ENCODE measurements at regions not wholly inside any gene's neighbourhood (a gene's known extent, or its start where the extent isn't known, plus 50 kb on each side); places are given as distances from the start of the nearest gene placed in this dataset.
"Not testable (repeated sequence)": the region's sequence is repeated elsewhere in the genome, so short reads cannot be mapped to it uniquely, and the experiment has no call there.

GRCh38 chr12:94856324-94856723 lies 147.2 kb downstream of the NDUFA12 start:
- DNase-seq (ENCODE audit: low spot score): no peak

GRCh38 chr12:94855853-94856252 lies 147.6 kb downstream of the NDUFA12 start:
- DNase-seq (ENCODE audit: low spot score): no peak

DNA sequence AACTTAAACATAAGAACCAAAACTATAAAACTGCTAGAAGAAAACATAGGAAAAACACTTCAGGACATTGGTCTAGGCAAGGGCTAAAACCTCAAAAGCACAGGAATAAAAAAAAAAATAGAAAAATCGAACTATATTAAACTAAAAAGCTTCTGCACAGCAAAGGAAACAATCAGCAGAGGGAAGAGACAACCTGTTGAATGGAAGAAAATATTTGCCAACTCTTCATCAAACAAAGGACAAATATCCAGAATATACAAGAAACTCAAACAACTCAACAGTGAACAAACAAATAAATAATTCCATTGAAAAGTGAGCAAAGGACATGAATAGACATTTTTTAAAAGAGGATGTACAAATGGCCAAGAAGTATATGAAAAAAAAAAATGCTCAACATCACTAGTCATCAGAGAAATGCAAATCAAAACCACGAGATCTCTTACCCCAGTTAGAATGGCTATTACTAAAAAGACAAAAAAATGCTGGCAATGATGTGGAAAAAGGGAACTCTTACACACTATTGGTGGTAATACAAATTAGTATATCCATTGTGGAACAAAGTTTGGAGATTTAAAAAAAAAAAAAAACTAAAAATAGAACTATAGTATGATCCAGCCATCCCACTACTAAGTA lies 152.0 kb downstream of the NDUFA12 start:
- no peak for DNase-seq (ENCODE audit: low spot score)

GRCh38 chr12:94849411-94849976 lies 154.0 kb downstream of the NDUFA12 start:
- DNase-seq (ENCODE audit: low spot score): no peak

GRCh38 chr12:94848966-94849365 lies 154.5 kb downstream of the NDUFA12 start:
- DNase-seq (ENCODE audit: low spot score): no peak

DNA sequence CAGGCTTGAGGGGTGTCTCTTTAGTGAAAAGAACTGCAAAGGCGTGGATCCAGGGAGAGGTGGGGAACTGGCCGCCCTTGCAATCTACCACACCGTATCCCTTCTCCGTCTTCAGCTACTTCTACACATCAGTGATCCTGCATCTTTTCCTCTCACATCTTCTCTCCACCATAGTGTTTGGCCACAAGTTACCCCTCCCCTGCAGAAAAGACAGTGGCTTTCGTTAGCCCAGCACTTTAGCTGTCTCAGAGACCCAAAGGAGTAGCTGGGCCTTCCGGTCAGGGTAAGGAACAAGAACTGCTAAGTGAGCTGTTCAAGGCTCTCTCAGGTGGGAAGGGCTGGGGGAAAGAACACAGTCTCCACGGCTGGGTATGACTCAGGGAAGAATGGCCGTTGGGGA lies 158.4 kb downstream of the NDUFA12 start:
- no peak for DNase-seq (ENCODE audit: low spot score)

- DNase-seq (ENCODE audit: low spot score): no peak
Measured at GRCh38 chr12:94844452-94844851, 159.0 kb downstream of the NDUFA12 start.

GRCh38 chr12:94841904-94842610 lies 161.4 kb downstream of the NDUFA12 start:
- DNase-seq (ENCODE audit: low spot score): no peak

GRCh38 chr12:94841177-94841576 lies 162.3 kb downstream of the NDUFA12 start:
- DNase-seq (ENCODE audit: low spot score): no peak

DNA sequence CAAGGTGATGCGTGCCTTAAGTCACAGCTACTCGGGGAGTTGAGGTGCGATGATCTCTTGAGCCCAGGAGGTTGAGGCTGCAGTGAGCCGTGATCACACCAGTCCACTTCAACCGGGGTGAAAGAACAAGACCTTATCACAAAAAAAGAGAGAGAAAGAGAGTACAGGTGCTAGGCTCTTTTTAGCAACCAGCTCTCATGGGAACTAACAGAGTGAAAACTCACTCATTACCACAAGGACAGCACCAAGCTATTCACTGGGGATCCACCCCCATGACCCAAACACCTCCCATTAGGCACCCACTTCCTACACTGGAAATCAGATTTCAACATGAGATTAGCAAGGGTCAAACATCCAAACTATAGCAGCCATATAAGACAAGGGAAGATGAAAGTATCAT lies 164.2 kb downstream of the NDUFA12 start:
- DNase-seq (ENCODE audit: low spot score): no peak

GRCh38 chr12:94836952-94837670 lies 166.4 kb downstream of the NDUFA12 start:
- not testable (repeated sequence) for DNase-seq (ENCODE audit: low spot score)

DNA sequence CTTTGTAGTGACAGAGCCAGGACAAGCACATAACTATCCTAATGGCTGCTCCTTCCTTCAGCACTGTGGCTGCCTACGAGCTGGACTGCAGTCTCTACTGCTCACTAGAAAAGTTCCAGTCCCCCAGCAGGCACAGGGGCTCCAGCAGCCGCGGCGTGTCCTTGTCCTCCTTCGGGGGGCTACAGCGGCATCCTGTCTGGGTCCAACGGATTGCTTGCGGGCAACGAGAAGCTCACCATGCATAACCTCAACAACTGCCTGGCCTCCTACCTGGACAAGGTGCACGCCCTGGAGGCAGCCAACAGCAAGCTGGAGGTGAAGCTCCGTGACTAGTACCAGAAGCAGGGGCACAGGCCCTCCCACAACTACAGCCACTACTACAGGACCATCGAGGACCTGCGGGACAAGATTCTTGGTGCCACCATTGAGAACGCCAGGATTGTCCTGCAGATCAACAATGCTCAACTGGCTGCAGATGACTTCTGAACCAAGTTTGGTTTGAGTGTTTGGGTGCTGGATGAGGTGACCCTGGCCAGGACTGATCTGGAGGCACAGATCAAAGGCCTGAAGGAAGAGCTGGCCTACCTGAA lies 169.4 kb downstream of the NDUFA12 start:
- no peak for DNase-seq (ENCODE audit: low spot score)

DNA sequence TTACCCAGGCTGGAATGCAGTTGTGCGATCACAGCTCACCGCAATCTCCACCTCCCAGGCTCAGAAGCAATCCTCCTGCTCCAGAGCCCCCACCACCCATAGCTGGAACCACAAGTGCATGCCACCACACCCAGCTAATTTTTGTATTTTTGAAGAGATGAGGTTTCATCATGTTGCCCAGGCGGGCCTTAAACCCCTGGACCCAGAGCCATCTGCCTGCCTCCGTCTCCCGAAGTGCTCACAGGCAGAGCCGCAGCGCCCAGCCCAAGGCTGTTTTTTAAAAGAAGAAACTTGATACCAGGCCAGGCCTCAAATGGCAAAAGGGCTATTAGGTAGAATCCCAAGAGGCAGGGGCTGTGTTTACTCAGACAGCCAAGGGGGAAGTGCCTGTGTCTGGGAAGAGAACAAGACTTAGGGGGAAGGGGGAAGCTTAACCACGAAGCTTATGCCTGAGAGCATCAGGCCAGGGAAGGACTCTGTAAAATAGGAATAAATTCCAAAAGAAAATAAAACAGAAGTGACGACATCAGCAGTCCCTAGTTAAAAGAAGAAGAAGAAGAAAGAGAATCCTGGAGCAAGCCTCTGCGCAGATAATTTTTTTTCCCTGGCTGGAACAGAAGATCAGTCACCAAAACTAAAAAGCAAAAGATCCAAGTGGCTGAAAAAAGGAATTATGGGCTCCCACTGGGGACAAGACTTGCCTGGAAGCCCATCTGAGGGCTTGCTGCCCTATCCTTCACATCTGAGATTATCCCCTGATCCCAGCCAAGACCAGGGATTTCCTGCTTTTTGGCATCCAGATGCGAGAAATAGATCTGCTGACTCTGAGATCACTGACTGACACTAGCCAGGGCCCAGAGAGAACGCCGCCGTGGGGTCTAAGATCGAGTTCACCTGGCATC lies 170.5 kb downstream of the NDUFA12 start:
- DNase-seq (ENCODE audit: low spot score): no peak

DNA sequence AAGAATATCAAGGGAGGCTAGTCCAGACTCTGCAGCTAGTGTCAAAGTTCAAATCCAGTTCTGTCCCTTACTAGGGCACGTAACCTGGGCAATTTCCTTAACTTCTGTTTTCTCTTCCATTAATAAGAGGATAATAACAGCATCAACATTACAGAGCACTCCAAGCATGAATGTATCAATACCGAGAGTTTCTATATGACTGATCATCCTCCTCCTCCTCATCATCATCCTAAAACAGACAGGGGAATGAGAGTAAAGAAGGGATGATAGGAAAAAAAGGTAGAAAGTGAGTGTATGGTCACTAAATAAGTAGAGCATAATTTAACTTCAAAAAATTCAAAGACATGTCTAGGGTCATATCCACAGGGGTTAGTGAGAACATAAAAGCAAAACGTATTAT lies 171.4 kb downstream of the NDUFA12 start:
- no peak for DNase-seq (ENCODE audit: low spot score)

GRCh38 chr12:94831081-94831751 lies 172.3 kb downstream of the NDUFA12 start:
- DNase-seq (ENCODE audit: low spot score): no peak

- DNase-seq (ENCODE audit: low spot score): no peak
Measured at GRCh38 chr12:94829552-94829951, 173.9 kb downstream of the NDUFA12 start.

DNA sequence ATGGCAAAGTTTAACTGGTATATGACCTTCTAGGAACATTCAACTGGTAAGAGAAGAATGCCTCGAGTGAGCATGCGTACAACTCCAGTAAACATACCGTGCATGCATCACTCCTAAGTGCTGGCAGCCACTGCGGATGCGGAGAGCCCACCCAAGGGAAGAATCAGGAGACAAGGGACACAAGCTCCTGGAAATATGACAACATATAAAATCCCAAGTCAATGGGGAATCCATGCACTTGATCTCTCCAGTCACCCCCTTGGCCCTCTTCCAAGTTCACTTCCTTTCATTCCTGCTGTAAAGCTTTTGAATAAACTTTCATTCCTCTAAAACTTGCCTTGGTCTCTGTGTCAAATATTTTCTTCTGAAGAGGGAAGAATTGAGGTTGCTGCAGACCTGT lies 168.7 kb upstream of the TMCC3 start:
- DNase-seq (ENCODE audit: low spot score): no peak

DNA sequence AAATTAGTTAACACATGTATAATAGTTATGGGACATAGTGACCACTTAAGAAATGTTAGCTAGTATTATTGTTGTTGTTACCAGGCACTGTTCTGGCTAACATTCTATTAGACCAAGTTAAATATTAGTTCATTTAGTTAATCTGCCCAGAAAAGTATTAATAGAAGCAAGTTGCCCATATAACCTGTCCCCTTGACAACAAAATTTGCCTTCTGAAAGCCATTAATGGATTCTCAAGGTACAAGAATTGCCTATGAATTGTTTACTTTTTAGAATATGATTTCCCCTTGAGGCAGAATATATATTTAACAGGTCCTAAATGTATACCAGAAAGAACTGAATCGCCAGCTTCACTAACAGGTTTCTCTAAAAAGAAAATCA lies 167.3 kb upstream of the TMCC3 start:
- no peak for DNase-seq (ENCODE audit: low spot score)

GRCh38 chr12:94817201-94817600 lies 166.8 kb upstream of the TMCC3 start:
- DNase-seq (ENCODE audit: low spot score): not testable (repeated sequence)

GRCh38 chr12:94816746-94817145 lies 166.4 kb upstream of the TMCC3 start:
- DNase-seq (ENCODE audit: low spot score): not testable (repeated sequence)

DNA sequence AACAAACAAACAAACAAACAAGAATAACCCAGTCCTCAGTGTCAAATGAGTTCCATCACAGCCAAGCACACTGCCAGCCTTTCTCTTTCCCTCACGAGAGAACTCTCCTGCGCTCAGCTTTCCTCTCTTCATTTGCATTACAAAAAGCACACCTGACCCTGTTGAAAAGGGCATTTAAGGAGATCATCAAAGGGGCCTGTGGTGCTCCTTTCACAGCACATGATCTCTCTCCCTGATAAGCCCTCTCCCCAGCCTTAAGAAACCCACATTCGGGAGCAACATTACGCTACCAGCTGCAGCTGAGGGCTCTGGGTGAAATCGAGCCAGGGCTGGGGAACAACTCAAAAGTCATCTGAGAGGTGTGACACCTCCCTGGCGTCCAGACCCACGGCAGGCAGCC lies 165.6 kb upstream of the TMCC3 start:
- DNase-seq (ENCODE audit: low spot score): no peak

Data from cerebellar cortex (tissue), 1 donor.